HepG2 (cell line): ENCODE measurements at regions not wholly inside any gene's neighbourhood (a gene's known extent, or its start where the extent isn't known, plus 50 kb on each side); places are given as distances from the start of the nearest gene placed in this dataset.

Experiments
- ARID5B ChIP-seq: IDR thresholded peaks from 2 replicates; pipeline ENCODE4 v1.4.0; 2020; ENCODE audit warnings: mild to moderate bottlenecking, missing genetic modification reagents
- CCAR2 ChIP-seq: fragments of 200-400 bp; formaldehyde crosslinking; optimal IDR thresholded peaks from 2 replicates; pipeline ENCODE3; 2018; ENCODE audit warnings: low read depth, mild to moderate bottlenecking, low read length, moderate library complexity
- CEBPZ ChIP-seq: IDR thresholded peaks from 2 replicates; pipeline ENCODE4 v1.6.1; 2012; ENCODE audit warnings: low read length, improper control_type of control experiment
- CREB1 ChIP-seq, 2 experiments: fragments of 450-650 bp in 1 of 2; IDR thresholded peaks; 2 replicates each; pipeline ENCODE4 v1.6.1; 2016 to 2017; ENCODE audit warnings: control low read depth in 1 of 2, mild to moderate bottlenecking in 1 of 2, missing compliant biosample characterization in 1 of 2, missing genetic modification characterization in 1 of 2
- EEA1 ChIP-seq: sonication (generic); formaldehyde crosslinking; IDR thresholded peaks from 2 replicates; pipeline ENCODE4 v1.5.1; 2020; ENCODE audit warnings: mild to moderate bottlenecking, missing genetic modification reagents, borderline replicate concordance
- GFI1 ChIP-seq: sonication (generic); formaldehyde crosslinking; IDR thresholded peaks from 2 replicates; pipeline ENCODE4 v1.5.0; 2020; ENCODE audit warnings: missing genetic modification reagents, mild to moderate bottlenecking, borderline replicate concordance
- HOXA7 ChIP-seq: sonication (generic); formaldehyde crosslinking; IDR thresholded peaks from 2 replicates; pipeline ENCODE4 v1.8.1; 2022; ENCODE audit warnings: mild to moderate bottlenecking, missing genetic modification reagents, moderate library complexity
- KDM2A ChIP-seq: sonication (generic); formaldehyde crosslinking; IDR thresholded peaks from 2 replicates; pipeline ENCODE4 v1.4.0; 2020; ENCODE audit warnings: low read depth, missing genetic modification reagents, borderline replicate concordance
- MEF2D ChIP-seq: sonication (generic); formaldehyde crosslinking; IDR thresholded peaks from 2 replicates; pipeline ENCODE4 v1.5.1; 2020; ENCODE audit warnings: mild to moderate bottlenecking, missing genetic modification reagents
- NCOR1 ChIP-seq: fragments of 200-600 bp; sonication (generic); IDR thresholded peaks from 2 replicates; pipeline ENCODE4 v1.7.0; 2017; ENCODE audit warnings: antibody characterized with exemption, low read length, borderline replicate concordance
- NFRKB ChIP-seq: fragments of 450-650 bp; IDR thresholded peaks from 2 replicates; pipeline ENCODE4 v1.6.1; 2017
- PHF20 ChIP-seq: sonication (generic); formaldehyde crosslinking; IDR thresholded peaks from 2 replicates; pipeline ENCODE4 v1.5.0; 2020; ENCODE audit warnings: mild to moderate bottlenecking, missing genetic modification reagents
- TAF15 ChIP-seq: fragments of 200-400 bp; formaldehyde crosslinking; IDR thresholded peaks from one replicate; pipeline ENCODE4 v1.6.1; 2018; ENCODE audit warnings: mild to moderate bottlenecking, low read depth, low read length; ENCODE audit not compliant: poor library complexity, severe bottlenecking
- ZFP1 ChIP-seq: IDR thresholded peaks from 2 replicates; pipeline ENCODE4 v1.6.1; 2016
- ZMYM3 ChIP-seq: sonication (generic); formaldehyde crosslinking; IDR thresholded peaks from 2 replicates; pipeline ENCODE4 v1.5.1; 2020; ENCODE audit warnings: mild to moderate bottlenecking, missing genetic modification reagents
- ZNF235 ChIP-seq: sonication (generic); formaldehyde crosslinking; IDR thresholded peaks from 2 replicates; pipeline ENCODE4 v1.8.1; 2023; ENCODE audit warnings: mild to moderate bottlenecking, missing genetic modification reagents, borderline replicate concordance
- ZNF513 ChIP-seq: sonication (generic); formaldehyde crosslinking; conservative IDR thresholded peaks from 2 replicates; pipeline ENCODE4 v1.5.0; 2020; ENCODE audit warnings: missing genetic modification reagents
- ZNF552 ChIP-seq: sonication (generic); formaldehyde crosslinking; IDR thresholded peaks from 2 replicates; pipeline ENCODE4 v1.9.0; 2022; ENCODE audit warnings: missing genetic modification reagents, mild to moderate bottlenecking, borderline replicate concordance
- ZNF616 ChIP-seq: sonication (generic); formaldehyde crosslinking; IDR thresholded peaks from 2 replicates; pipeline ENCODE4 v1.5.0; 2020; ENCODE audit warnings: low read depth, mild to moderate bottlenecking, missing genetic modification reagents
- ZNF724P ChIP-seq: sonication (generic); formaldehyde crosslinking; IDR thresholded peaks from 2 replicates; pipeline ENCODE4 v1.8.0; 2022; ENCODE audit warnings: missing genetic modification reagents, borderline replicate concordance
- ZNF777 ChIP-seq: sonication (generic); formaldehyde crosslinking; IDR thresholded peaks from 2 replicates; pipeline ENCODE4 v1.4.0; 2020; ENCODE audit warnings: missing genetic modification reagents

GRCh38 chrX:41009850-41010846 is 75.1 kb upstream of the USP9X start (continued):
- peak; percentile 39; the same call in 1 of the 2 replicates for TF ChIP-seq PHF20 (CRISPR knock-in tag)
- TF ChIP-seq NCOR1: no peak
- no peak for TF ChIP-seq CEBPZ
- no peak for TF ChIP-seq ZFP1 (CRISPR knock-in tag)
- no peak for TF ChIP-seq EEA1
- TF ChIP-seq ZNF724P (CRISPR knock-in tag): no peak
- TF ChIP-seq ZMYM3: no peak; the same call in 1 of the 2 replicates
- TF ChIP-seq NFRKB: no peak
- TF ChIP-seq ZNF552 (CRISPR knock-in tag): no peak
- no peak for TF ChIP-seq ZNF616 (CRISPR knock-in tag)
- TF ChIP-seq ZNF777 (CRISPR knock-in tag): no peak
- TF ChIP-seq CCAR2: no peak
- peak; percentile 69 for TF ChIP-seq ARID5B (CRISPR knock-in tag)
- no peak for TF ChIP-seq HOXA7 (CRISPR knock-in tag)
- TF ChIP-seq KDM2A (CRISPR knock-in tag): 0 out of 2 replicates have a peak, but pooled peaks have one; percentile 26
- TF ChIP-seq CREB1 (IDR thresholded peaks at IDR 0.05): no peak
- TF ChIP-seq CREB1 (CRISPR knock-in tag; IDR thresholded peaks at IDR 0.05): peak; percentile 51; the same call in 1 of the 2 replicates
- TF ChIP-seq MEF2D (CRISPR knock-in tag): no peak
- TF ChIP-seq GFI1: no peak
- TF ChIP-seq TAF15: no peak
- TF ChIP-seq ZNF513 (CRISPR knock-in tag): no peak
- TF ChIP-seq ZNF235: no peak
